ENCODE measurements at regions not wholly inside any gene's neighbourhood (a gene's known extent, or its start where the extent isn't known, plus 50 kb on each side); places are given as distances from the start of the nearest gene placed in this dataset.

- Mint-ChIP-seq H3K27me3 (ENCODE audit: low read depth) (0 out of 2 replicates have a peak, but pooled peaks cover 2% of the 10 kb centered on the region), H3K4me1 (no peaks in the 10 kb centered on the region), H3K27ac (no peak overlapping the region), H3K4me3 (no peak overlapping the region), H3K36me3 (ENCODE audit: insufficient read depth in 1 of 3, low read depth in 3 of 3) (peaks cover 0 to 4% (median 4%) of the 10 kb centered on the region in 3 experiments; a peak in 2 of 7 replicates), H3K9me3 (peaks cover 4% of the 10 kb centered on the region in 2 experiments; a peak in 4 of 5 replicates)
- Histone ChIP-seq H2AFZ (ENCODE audit: low read length) (no peak overlapping the region), H4K5ac (ENCODE audit: insufficient read length, low read depth, low read length) (no peak overlapping the region), H3K27ac (ENCODE audit: insufficient read length, low read depth, low read length) (no peak overlapping the region), H3K4me1 (ENCODE audit: insufficient read depth, low read length) (no peaks in the 10 kb centered on the region), H3K79me1 (ENCODE audit: insufficient read depth, low read depth, low read length, poor library complexity, severe bottlenecking) (no peaks in the 10 kb centered on the region), H3K27me3 (ENCODE audit: insufficient read depth, low read length) (no peaks in the 10 kb centered on the region), H3T11ph (ENCODE audit: low read length) (no peak overlapping the region), H3K4ac (ENCODE audit: low read depth, low read length) (no peak overlapping the region), H2BK120ac (ENCODE audit: low read depth, low read length, poor library complexity, severe bottlenecking) (no peak overlapping the region), H2BK15ac (ENCODE audit: low read depth, low read length) (no peak overlapping the region), H3K18ac (ENCODE audit: insufficient read length, low read depth, low read length) (no peak overlapping the region), H3K9ac (ENCODE audit: extremely low read depth, insufficient read length, low read length) (no peak overlapping the region), H4K91ac (ENCODE audit: insufficient read length, low read depth, low read length) (no peak overlapping the region), H3K23ac (ENCODE audit: insufficient read length, low read depth, low read length) (no peak overlapping the region), H3K9me3 (ENCODE audit: control insufficient read depth, low read depth, low read length) (no peaks in the 10 kb centered on the region), H3K79me2 (ENCODE audit: insufficient read depth, low read length) (no peaks in the 10 kb centered on the region), H2AK5ac (ENCODE audit: insufficient read length, low read length) (no peak overlapping the region), H3K4me2 (ENCODE audit: insufficient read depth, insufficient read length, low read length) (no peak overlapping the region), H2BK5ac (ENCODE audit: insufficient read length, low read length) (no peak overlapping the region), H2BK12ac (ENCODE audit: insufficient read length, low read depth, low read length) (no peak overlapping the region), H3K56ac (ENCODE audit: insufficient read length, low read depth, low read length) (no peak overlapping the region), H4K20me1 (ENCODE audit: control insufficient read depth, insufficient read depth, insufficient read length) (no peaks in the 10 kb centered on the region), H4K8ac (replicated peaks; ENCODE audit: insufficient read length, low read depth, low read length) (no peak overlapping the region), H2BK20ac (ENCODE audit: low read depth, low read length, poor library complexity, severe bottlenecking) (no peak overlapping the region), H3K14ac (ENCODE audit: insufficient read depth, low read length) (no peak overlapping the region), H3K23me2 (ENCODE audit: insufficient read length, low read depth, low read length, poor library complexity, severe bottlenecking) (no peaks in the 10 kb centered on the region)
- peak; percentile 89 for TF ChIP-seq CTCF (conservative IDR thresholded peaks at IDR 0.05)
- peak; percentile 47 for DNase-seq
- 100% methylated on average over 5 of the region's 12 CpGs for WGBS (ENCODE audit: extremely low coverage, insufficient read length, low lambda C conversion rate)
Measured at GRCh38 chr2:133780099-133780996, 212.1 kb upstream of the NCKAP5 start.
